Body of pancreas (tissue), 4 donors: ENCODE measurements at regions not wholly inside any gene's neighbourhood (a gene's known extent, or its start where the extent isn't known, plus 50 kb on each side); places are given as distances from the start of the nearest gene placed in this dataset.

Source experiments
- POLR2A ChIP-seq, 3 donors: fragments of 450-650 bp; IDR thresholded peaks; one replicate each; pipeline ENCODE4 v1.6.1; 2016; ENCODE audit warnings: antibody characterized with exemption in 3 of 3, mild to moderate bottlenecking in 2 of 3
- TF ChIP-seq, protein P1 (sequence below), 7 experiments: fragments of 450-650 bp in 4 of 7; fragments of 200-600 bp in 3 of 7; sonication (generic) in 3 of 7; IDR thresholded peaks; one replicate each; pipeline ENCODE4 v1.5.1; 2016 to 2019; ENCODE audit warnings: antibody characterized with exemption in 7 of 7

DNA sequence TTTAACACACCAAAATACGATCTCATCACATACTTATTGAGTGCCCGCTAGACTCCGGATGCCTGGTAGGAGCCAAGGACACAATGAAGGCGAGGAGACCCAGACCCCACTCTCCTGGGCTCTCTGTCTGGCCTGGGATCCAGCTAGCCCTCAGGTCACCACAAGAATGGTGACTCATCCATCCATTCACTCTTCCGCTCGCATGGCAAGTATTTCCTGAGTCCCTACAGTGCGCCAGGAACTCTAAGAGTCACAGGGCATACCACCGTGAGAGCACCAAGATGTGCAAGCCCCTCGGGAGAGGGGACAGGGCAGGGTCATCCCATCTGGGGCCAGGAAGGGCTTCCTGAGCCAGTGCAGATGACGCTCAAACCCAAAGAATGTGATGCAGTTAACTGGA lies 101.6 kb upstream of the PRR20G start:
- TF ChIP-seq POLR2A (IDR thresholded peaks at IDR 0.05), result no peak
- TF ChIP-seq, protein P1, sequence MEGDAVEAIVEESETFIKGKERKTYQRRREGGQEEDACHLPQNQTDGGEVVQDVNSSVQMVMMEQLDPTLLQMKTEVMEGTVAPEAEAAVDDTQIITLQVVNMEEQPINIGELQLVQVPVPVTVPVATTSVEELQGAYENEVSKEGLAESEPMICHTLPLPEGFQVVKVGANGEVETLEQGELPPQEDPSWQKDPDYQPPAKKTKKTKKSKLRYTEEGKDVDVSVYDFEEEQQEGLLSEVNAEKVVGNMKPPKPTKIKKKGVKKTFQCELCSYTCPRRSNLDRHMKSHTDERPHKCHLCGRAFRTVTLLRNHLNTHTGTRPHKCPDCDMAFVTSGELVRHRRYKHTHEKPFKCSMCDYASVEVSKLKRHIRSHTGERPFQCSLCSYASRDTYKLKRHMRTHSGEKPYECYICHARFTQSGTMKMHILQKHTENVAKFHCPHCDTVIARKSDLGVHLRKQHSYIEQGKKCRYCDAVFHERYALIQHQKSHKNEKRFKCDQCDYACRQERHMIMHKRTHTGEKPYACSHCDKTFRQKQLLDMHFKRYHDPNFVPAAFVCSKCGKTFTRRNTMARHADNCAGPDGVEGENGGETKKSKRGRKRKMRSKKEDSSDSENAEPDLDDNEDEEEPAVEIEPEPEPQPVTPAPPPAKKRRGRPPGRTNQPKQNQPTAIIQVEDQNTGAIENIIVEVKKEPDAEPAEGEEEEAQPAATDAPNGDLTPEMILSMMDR (IDR thresholded peaks at IDR 0.05), result no peak
